Activated CD4-positive, alpha-beta T cell treated with anti-CD3 and anti-CD28 coated beads, Interleukin-2, amount 10 ng/mL, durations not matched to agents 24 days and 14 days (primary cell): ENCODE measurements at regions not wholly inside any gene's neighbourhood (a gene's known extent, or its start where the extent isn't known, plus 50 kb on each side); places are given as distances from the start of the nearest gene placed in this dataset.

Experiments used
- DNase-seq: peaks from one replicate; pipeline ENCODE4 v3.0.0; 2022
- H3K27ac Mint-ChIP-seq: one replicate; pipeline ENCODE4 v1.8.0; 2022; ENCODE audit warnings: mild to moderate bottlenecking, mixed read lengths
- H3K27me3 Mint-ChIP-seq: one replicate; pipeline ENCODE4 v1.8.0; 2022; ENCODE audit warnings: mixed read lengths
- H3K36me3 Mint-ChIP-seq: one replicate; pipeline ENCODE4 v1.8.0; 2022; ENCODE audit warnings: low read depth, mild to moderate bottlenecking, mixed read lengths
- H3K4me1 Mint-ChIP-seq: one replicate; pipeline ENCODE4 v1.8.0; 2021; ENCODE audit warnings: mixed read lengths
- H3K4me3 Mint-ChIP-seq: one replicate; pipeline ENCODE4 v1.8.0; 2022; ENCODE audit warnings: mild to moderate bottlenecking, moderate library complexity, mixed read lengths
- H3K9me3 Mint-ChIP-seq: one replicate; pipeline ENCODE4 v1.8.0; 2021; ENCODE audit warnings: mixed read lengths
- intact Hi-C: fragments of 100-400 bp; cut with micrococcal nuclease; formaldehyde crosslinking; loops from one replicate; pipeline ENCODE4 v1.15.1; 2023

DNA sequence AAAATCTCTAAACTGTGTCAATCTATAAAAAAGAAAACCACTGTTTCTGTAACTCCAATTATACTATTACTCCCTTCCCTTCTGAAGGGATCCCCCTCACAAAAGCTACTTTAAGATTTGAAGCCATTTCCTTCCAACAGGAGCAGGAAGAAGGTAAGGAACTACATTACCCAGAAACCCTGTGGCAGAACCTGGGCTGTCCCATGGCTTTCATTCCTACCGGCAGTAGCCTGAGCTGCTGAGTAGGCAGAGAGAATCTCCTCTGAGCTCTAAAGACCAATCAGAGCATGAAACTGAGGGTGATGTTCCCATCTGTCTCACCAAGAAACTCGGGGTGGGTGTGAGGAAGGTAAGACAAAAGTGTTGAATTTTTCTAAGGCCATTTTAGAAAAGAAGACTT lies 108.0 kb upstream of the LRFN2 start:
- DNase-seq: no peak
- Mint-ChIP-seq H3K36me3 (no peaks in the 10 kb centered on the region), H3K27ac (no peak overlapping the region), H3K9me3 (no peaks in the 10 kb centered on the region), H3K27me3 (peaks cover 2% of the 10 kb centered on the region), H3K4me1 (no peaks in the 10 kb centered on the region), H3K4me3 (no peak overlapping the region)
- intact Hi-C loops: no loop called here

DNA sequence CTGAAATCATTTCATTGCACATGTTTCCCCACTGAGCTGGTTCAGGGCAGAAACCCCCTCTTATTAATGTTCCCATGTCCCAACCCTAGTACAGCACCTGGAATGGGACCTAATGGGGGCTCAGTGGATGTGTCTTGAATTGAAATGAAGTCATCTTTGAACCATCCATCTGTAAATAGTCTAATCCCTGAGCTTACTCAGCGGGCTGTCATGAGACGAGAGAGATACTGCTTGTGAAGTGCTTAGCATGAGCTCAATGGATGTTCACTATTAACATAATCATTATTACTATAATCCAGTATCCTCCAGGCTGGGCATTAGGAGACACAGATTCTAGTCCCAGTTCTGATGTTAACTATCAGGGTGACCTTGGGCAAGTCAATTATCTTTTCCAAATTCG lies 106.6 kb upstream of the LRFN2 start:
- Mint-ChIP-seq H3K27me3 (peaks cover 2% of the 10 kb centered on the region), H3K36me3 (no peaks in the 10 kb centered on the region), H3K4me3 (no peak overlapping the region), H3K27ac (no peak overlapping the region), H3K9me3 (no peaks in the 10 kb centered on the region), H3K4me1 (no peaks in the 10 kb centered on the region)
- intact Hi-C loops: no loop called here
- no peak for DNase-seq

- Mint-ChIP-seq H3K27me3 (peaks cover 4% of the 10 kb centered on the region), H3K4me1 (no peaks in the 10 kb centered on the region), H3K36me3 (no peaks in the 10 kb centered on the region), H3K9me3 (no peaks in the 10 kb centered on the region), H3K27ac (no peak overlapping the region), H3K4me3 (no peak overlapping the region)
- no peak for DNase-seq
- intact Hi-C loops: no loop called here
Measured at GRCh38 chr6:40692337-40692736, 105.2 kb upstream of the LRFN2 start.

DNA sequence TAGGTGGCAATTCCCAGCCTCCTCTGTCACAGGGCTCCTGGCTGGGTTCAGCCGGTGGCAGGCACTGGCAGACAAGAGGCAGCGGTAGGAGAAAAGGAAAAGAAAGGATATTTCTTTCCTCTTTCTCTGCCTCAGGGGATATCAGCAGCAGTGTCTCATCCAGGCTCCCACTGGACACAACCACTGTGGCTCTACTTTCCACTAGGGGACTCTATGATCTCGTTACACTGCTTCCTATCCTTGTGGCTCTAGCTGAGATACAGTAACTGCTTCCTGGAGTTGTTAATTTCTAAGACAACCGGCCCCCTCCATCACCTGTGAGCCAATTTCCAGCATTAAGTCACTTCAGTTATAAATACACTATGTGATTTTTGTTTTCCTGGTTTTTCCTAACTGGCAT lies 102.0 kb upstream of the LRFN2 start:
- H3K36me3 Mint-ChIP-seq: no peaks in the 10 kb centered on the region
- no peak overlapping the region for H3K27ac Mint-ChIP-seq
- DNase-seq: no peak
- peaks cover 17% of the 10 kb centered on the region for H3K27me3 Mint-ChIP-seq
- H3K9me3 Mint-ChIP-seq: peaks cover 4% of the 10 kb centered on the region
- intact Hi-C loops: no loop called here
- H3K4me1 Mint-ChIP-seq: no peaks in the 10 kb centered on the region
- H3K4me3 Mint-ChIP-seq: no peak overlapping the region

DNA sequence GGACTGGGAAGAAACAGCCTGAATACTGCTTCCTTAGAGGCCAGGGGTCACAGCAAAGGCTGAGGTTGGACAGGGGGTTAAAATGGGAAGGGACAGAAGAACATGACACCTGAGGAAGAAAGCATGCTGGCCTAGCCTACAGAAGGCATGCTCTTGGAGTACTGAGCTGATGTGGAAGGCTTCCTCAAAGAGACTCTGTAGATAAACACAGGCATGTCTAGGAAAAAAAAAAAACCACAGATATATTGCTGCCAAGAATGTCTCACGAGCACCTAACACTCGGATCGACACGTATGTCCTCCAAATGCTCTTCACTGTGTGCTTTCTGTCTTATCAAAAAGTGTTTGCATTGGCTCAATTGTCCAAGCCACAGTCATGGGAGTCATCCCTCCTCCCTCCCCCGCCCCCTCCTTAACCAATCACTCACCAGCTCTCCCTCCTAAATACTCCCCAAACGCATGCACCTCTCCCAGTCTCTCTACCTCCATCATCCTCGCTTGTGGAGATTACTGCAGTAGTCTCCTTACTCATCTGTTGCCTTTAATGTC lies 101.1 kb upstream of the LRFN2 start:
- H3K36me3 Mint-ChIP-seq: no peaks in the 10 kb centered on the region
- no peaks in the 10 kb centered on the region for H3K4me1 Mint-ChIP-seq
- H3K4me3 Mint-ChIP-seq: no peak overlapping the region
- no peak overlapping the region for H3K27ac Mint-ChIP-seq
- no peak for DNase-seq
- H3K27me3 Mint-ChIP-seq: peaks cover 19% of the 10 kb centered on the region
- peaks cover 4% of the 10 kb centered on the region for H3K9me3 Mint-ChIP-seq
- intact Hi-C loops: no loop called here

- H3K9me3 Mint-ChIP-seq: peaks cover 4% of the 10 kb centered on the region
- no peaks in the 10 kb centered on the region for H3K4me1 Mint-ChIP-seq
- no peak overlapping the region for H3K4me3 Mint-ChIP-seq
- DNase-seq: no peak
- H3K27me3 Mint-ChIP-seq: peaks cover 24% of the 10 kb centered on the region
- no peak overlapping the region for H3K27ac Mint-ChIP-seq
- intact Hi-C loops: no loop called here
- no peaks in the 10 kb centered on the region for H3K36me3 Mint-ChIP-seq
Measured at GRCh38 chr6:40685862-40686261, 98.7 kb upstream of the LRFN2 start.

GRCh38 chr6:40681622-40682021 lies 94.5 kb upstream of the LRFN2 start:
- H3K36me3 Mint-ChIP-seq: no peaks in the 10 kb centered on the region
- DNase-seq: no peak
- peaks cover 19% of the 10 kb centered on the region for H3K27me3 Mint-ChIP-seq
- no peak overlapping the region for H3K27ac Mint-ChIP-seq
- intact Hi-C loops: no loop called here
- no peak overlapping the region for H3K4me3 Mint-ChIP-seq
- peaks cover 4% of the 10 kb centered on the region for H3K9me3 Mint-ChIP-seq
- H3K4me1 Mint-ChIP-seq: no peaks in the 10 kb centered on the region

DNA sequence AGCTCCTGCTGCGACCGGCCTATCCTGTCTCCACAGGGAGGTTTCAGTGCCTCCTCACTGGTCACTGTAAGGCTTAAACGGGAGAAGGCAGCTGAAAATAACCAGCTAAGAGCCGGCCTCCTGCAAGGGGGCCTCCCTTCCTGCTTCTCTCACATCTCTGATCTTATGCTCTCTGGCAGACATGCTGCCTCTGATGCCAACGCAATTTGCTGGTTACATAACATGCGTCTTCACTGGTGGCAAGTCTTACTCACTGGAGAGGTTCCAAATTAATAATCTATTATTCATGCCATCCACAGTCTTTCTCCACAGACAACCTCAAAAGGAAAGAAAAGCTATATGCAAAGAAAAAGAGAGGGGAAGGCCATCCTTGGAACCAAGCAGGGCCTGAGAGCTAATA lies 91.8 kb upstream of the LRFN2 start:
- Mint-ChIP-seq H3K27me3 (peaks cover 14% of the 10 kb centered on the region), H3K36me3 (no peaks in the 10 kb centered on the region), H3K9me3 (no peaks in the 10 kb centered on the region), H3K4me3 (no peak overlapping the region), H3K27ac (no peak overlapping the region), H3K4me1 (no peaks in the 10 kb centered on the region)
- intact Hi-C loops: no loop called here
- no peak for DNase-seq

GRCh38 chr6:40674170-40674569 lies 87.0 kb upstream of the LRFN2 start:
- Mint-ChIP-seq H3K27ac (no peak overlapping the region), H3K9me3 (no peaks in the 10 kb centered on the region), H3K36me3 (no peaks in the 10 kb centered on the region), H3K4me3 (no peak overlapping the region), H3K27me3 (peaks cover 9% of the 10 kb centered on the region), H3K4me1 (no peaks in the 10 kb centered on the region)
- no peak for DNase-seq
- intact Hi-C loops: no loop called here

DNA sequence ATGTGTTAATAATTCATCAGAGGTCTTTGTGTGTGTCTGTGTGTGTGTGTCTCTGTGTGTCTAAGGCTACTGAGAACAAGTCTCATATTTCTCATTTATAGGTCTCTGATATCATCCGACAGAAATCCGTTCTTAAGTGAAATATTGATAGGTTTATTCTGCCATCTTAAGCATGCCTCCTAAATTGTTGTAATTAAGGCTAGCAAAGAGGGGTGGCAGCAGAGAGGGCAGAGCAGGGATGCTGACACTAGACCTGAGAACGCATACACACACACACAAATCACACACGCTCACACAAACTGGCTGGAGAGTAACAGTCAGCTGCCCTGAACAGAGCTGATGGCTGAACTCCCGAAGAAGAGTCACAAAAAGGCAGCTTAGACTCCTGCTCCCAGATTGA lies 84.9 kb upstream of the LRFN2 start:
- Mint-ChIP-seq H3K27me3 (peaks cover 6% of the 10 kb centered on the region), H3K36me3 (no peaks in the 10 kb centered on the region), H3K9me3 (no peaks in the 10 kb centered on the region), H3K4me1 (no peaks in the 10 kb centered on the region), H3K27ac (no peak overlapping the region), H3K4me3 (no peak overlapping the region)
- no peak for DNase-seq
- intact Hi-C loops: no loop called here

DNA sequence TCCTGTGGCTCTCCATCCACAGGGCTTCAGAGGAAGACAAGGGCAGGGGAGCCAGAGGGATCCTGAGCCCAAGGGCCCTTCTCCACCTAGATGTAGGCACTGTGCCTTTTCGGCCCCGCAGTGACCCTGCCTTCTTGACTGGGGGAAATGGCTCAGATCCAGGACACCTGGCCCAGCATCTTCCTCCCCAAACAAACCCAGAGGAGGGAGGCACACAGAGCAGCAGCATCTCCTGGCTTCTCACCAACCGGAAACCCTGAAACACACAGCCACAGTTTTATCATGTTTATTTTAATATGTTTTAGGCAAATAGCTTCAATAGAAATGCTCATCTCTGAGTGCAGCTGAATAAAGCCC lies 84.5 kb upstream of the LRFN2 start:
- no peaks in the 10 kb centered on the region for H3K36me3 Mint-ChIP-seq
- no peaks in the 10 kb centered on the region for H3K4me1 Mint-ChIP-seq
- no peak for DNase-seq
- H3K27me3 Mint-ChIP-seq: peaks cover 6% of the 10 kb centered on the region
- no peak overlapping the region for H3K4me3 Mint-ChIP-seq
- intact Hi-C loops: no loop called here
- no peaks in the 10 kb centered on the region for H3K9me3 Mint-ChIP-seq
- no peak overlapping the region for H3K27ac Mint-ChIP-seq

GRCh38 chr6:40671001-40671693 lies 84.0 kb upstream of the LRFN2 start:
- no peaks in the 10 kb centered on the region for H3K36me3 Mint-ChIP-seq
- H3K4me3 Mint-ChIP-seq: no peak overlapping the region
- peaks cover 4% of the 10 kb centered on the region for H3K27me3 Mint-ChIP-seq
- DNase-seq: no peak
- H3K4me1 Mint-ChIP-seq: no peaks in the 10 kb centered on the region
- intact Hi-C loops: no loop called here
- H3K27ac Mint-ChIP-seq: no peak overlapping the region
- no peaks in the 10 kb centered on the region for H3K9me3 Mint-ChIP-seq

DNA sequence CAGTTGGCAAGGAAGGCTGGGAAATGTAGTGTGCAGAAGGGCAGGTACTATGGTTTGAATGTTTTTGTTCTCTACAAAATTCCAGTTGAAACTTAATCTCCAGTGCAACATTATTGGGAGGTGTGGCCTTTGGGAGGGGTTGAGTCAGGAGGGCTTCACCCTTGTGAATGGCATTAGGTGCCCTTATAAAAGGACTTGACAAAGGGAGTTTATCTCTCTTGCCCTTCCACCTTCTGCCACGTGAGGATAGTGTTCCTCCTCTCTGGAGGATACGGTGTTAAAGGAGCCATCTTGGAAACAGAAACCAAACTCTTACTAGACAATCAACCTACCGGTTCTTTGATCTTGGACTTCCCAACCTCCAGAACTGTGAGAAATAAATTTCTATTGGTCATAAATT lies 82.2 kb upstream of the LRFN2 start:
- no peak overlapping the region for H3K27ac Mint-ChIP-seq
- no peak overlapping the region for H3K4me3 Mint-ChIP-seq
- H3K36me3 Mint-ChIP-seq: no peaks in the 10 kb centered on the region
- H3K9me3 Mint-ChIP-seq: peaks cover 9% of the 10 kb centered on the region
- peaks cover 2% of the 10 kb centered on the region for H3K27me3 Mint-ChIP-seq
- no peak for DNase-seq
- H3K4me1 Mint-ChIP-seq: no peaks in the 10 kb centered on the region
- intact Hi-C loops: no loop called here

DNA sequence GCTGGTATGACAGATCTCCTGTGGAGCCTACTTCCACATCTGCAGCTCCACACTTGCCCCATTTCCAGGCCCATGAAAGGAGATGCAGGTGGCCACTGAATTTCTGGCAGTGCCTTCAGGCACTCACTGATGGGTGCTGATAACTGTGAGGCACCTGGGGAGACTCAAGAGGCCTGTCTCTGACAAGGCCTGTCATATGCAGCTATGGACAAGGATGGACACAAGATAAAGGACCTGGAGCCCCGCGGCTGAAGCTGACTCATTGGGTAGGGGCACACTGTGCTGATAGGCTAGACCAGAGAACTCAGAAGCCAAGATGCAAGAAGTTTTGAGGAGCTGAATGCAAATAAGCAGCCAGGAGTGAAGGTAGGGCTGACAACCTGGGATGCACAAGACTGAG lies 81.0 kb upstream of the LRFN2 start:
- Mint-ChIP-seq H3K9me3 (peaks cover 17% of the 10 kb centered on the region), H3K27ac (no peak overlapping the region), H3K4me3 (no peak overlapping the region), H3K4me1 (no peaks in the 10 kb centered on the region), H3K27me3 (peaks cover 2% of the 10 kb centered on the region), H3K36me3 (no peaks in the 10 kb centered on the region)
- intact Hi-C loops: no loop called here
- no peak for DNase-seq

DNA sequence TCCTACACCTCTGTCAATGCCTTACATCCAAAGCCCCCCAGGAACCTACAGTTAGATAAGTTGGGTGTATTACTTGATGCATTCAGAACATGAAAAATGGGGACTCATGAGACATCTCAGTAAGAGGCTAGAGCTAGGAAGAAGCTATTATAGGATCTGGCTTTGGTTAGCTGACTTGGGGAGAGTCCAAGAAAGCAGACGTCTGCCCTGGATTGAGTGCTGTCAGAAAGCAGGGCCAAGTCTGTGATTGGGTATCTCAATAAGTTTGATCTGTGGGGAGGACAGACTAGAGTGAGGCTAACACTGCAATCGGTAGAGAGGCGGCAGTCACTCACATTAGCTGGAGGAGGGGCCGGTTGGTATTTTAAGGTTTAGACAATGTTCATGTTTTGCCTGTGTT lies 79.4 kb upstream of the LRFN2 start:
- Mint-ChIP-seq H3K4me3 (no peak overlapping the region), H3K27me3 (peaks cover 2% of the 10 kb centered on the region), H3K4me1 (no peaks in the 10 kb centered on the region), H3K9me3 (peaks cover 17% of the 10 kb centered on the region), H3K27ac (no peak overlapping the region), H3K36me3 (no peaks in the 10 kb centered on the region)
- no peak for DNase-seq
- intact Hi-C loops: no loop called here
